ENCODE measurements at regions not wholly inside any gene's neighbourhood (a gene's known extent, or its start where the extent isn't known, plus 50 kb on each side); places are given as distances from the start of the nearest gene placed in this dataset.
"Not testable (repeated sequence)": the region's sequence is repeated elsewhere in the genome, so short reads cannot be mapped to it uniquely, and the experiment has no call there.

- no peak for DNase-seq
Measured at GRCh38 chr6:1445650-1446330, 56.4 kb downstream of the FOXF2 start.

GRCh38 chr6:1449896-1450295, 60.5 kb downstream of the FOXF2 start:
- no peak for DNase-seq

- DNase-seq = no peak
Measured at GRCh38 chr6:1453024-1453423, 63.6 kb downstream of the FOXF2 start.

- not testable (repeated sequence) for DNase-seq
Measured at GRCh38 chr6:1456816-1457215, 67.4 kb downstream of the FOXF2 start.

- DNase-seq = no peak
Measured at GRCh38 chr6:1461207-1461606, 71.8 kb downstream of the FOXF2 start.

- DNase-seq = no peak
Measured at GRCh38 chr6:1461736-1462135, 72.4 kb downstream of the FOXF2 start.

GRCh38 chr6:1463275-1463674, 73.9 kb downstream of the FOXF2 start:
- no peak for DNase-seq

GRCh38 chr6:1463751-1464426, 74.5 kb downstream of the FOXF2 start:
- DNase-seq = no peak

- DNase-seq = no peak
Measured at GRCh38 chr6:1464781-1465370, 75.5 kb downstream of the FOXF2 start.

- no peak for DNase-seq
Measured at GRCh38 chr6:1468126-1468525, 78.8 kb downstream of the FOXF2 start.

- no peak for DNase-seq
Measured at GRCh38 chr6:1470040-1470439, 80.7 kb downstream of the FOXF2 start.

- no peak for DNase-seq
Measured at GRCh38 chr6:1472643-1473042, 83.3 kb downstream of the FOXF2 start.

- no peak for DNase-seq
Measured at GRCh38 chr6:1473166-1473565, 83.8 kb downstream of the FOXF2 start.

- DNase-seq = no peak
Measured at GRCh38 chr6:1473598-1473997, 84.2 kb downstream of the FOXF2 start.

- no peak for DNase-seq
Measured at GRCh38 chr6:1474205-1474604, 84.8 kb downstream of the FOXF2 start.

- DNase-seq = no peak
Measured at GRCh38 chr6:1475174-1475573, 85.8 kb downstream of the FOXF2 start.

GRCh38 chr6:1477432-1478090, 88.2 kb downstream of the FOXF2 start:
- no peak for DNase-seq

GRCh38 chr6:1478163-1478826, 88.9 kb downstream of the FOXF2 start:
- DNase-seq = not testable (repeated sequence)

GRCh38 chr6:1479095-1479494, 89.7 kb downstream of the FOXF2 start:
- no peak for DNase-seq

GRCh38 chr6:1479601-1480221, 90.3 kb downstream of the FOXF2 start:
- no peak for DNase-seq

GRCh38 chr6:1481286-1481685, 91.9 kb downstream of the FOXF2 start:
- no peak for DNase-seq

GRCh38 chr6:1482381-1483166, 93.2 kb downstream of the FOXF2 start:
- DNase-seq = no peak
